Left lung (tissue), 4 donors: ENCODE measurements at regions not wholly inside any gene's neighbourhood (a gene's known extent, or its start where the extent isn't known, plus 50 kb on each side); places are given as distances from the start of the nearest gene placed in this dataset.

Source experiments
- ATAC-seq: fragments of 200-7000 bp; cut with Tn5 transposase; one replicate; pipeline ENCODE4 v1.9.1; 2020; ENCODE audit warnings: moderate library complexity
- DNase-seq, 4 donors: peaks; one replicate each; pipeline ENCODE4 v3.0.0-alpha.2; 2013 to 2020
- H3K27ac ChIP-seq, 2 donors: fragments of 200-600 bp; sonication (generic) in 1 of 2; one replicate each; pipeline versions ENCODE4 v1.5.0 to v1.8.0; 2020 to 2021
- H3K27me3 ChIP-seq, 2 donors: fragments of 200-600 bp; sonication (generic) in 1 of 2; one replicate each; pipeline versions ENCODE4 v1.5.0 to v1.8.0; 2020 to 2021
- H3K36me3 ChIP-seq, 2 donors: fragments of 200-600 bp; sonication (generic) in 1 of 2; one replicate each; pipeline versions ENCODE4 v1.5.0 to v1.8.0; 2020 to 2021
- H3K4me1 ChIP-seq, 2 donors: fragments of 200-600 bp; one replicate each; pipeline ENCODE4 v1.8.0; 2021
- H3K4me3 ChIP-seq, 2 donors: fragments of 200-600 bp; sonication (generic) in 1 of 2; one replicate each; pipeline versions ENCODE4 v1.5.0 to v1.8.0; 2020 to 2021; ENCODE audit warnings: mild to moderate bottlenecking in 1 of 2
- H3K9me3 ChIP-seq, 2 donors: fragments of 200-600 bp; sonication (generic) in 1 of 2; one replicate each; pipeline versions ENCODE4 v1.5.0 to v1.8.0; 2020 to 2021
- intact Hi-C, 2 donors: fragments of 100-400 bp; cut with DNase I; formaldehyde crosslinking; loops; one replicate each; pipeline versions ENCODE4 v1.11.2 to v1.14.2; 2022
- TF ChIP-seq, protein P1 (sequence below), 2 donors: fragments of 200-600 bp; sonication (generic) in 1 of 2; IDR thresholded peaks; one replicate each; pipeline versions ENCODE4 v1.5.0 to v1.8.0; 2021; ENCODE audit warnings: antibody characterized with exemption in 2 of 2
- donor health status: DM: no; HTN: yes; CAD: no.
- donor health status: DM: no; HTN: no; CAD: no.

- no peak overlapping the region for H3K4me3 ChIP-seq
- H3K27me3 ChIP-seq, result peaks cover 0 to 44% of the 10 kb centered on the region in 2 donors
- TF ChIP-seq, protein P1, sequence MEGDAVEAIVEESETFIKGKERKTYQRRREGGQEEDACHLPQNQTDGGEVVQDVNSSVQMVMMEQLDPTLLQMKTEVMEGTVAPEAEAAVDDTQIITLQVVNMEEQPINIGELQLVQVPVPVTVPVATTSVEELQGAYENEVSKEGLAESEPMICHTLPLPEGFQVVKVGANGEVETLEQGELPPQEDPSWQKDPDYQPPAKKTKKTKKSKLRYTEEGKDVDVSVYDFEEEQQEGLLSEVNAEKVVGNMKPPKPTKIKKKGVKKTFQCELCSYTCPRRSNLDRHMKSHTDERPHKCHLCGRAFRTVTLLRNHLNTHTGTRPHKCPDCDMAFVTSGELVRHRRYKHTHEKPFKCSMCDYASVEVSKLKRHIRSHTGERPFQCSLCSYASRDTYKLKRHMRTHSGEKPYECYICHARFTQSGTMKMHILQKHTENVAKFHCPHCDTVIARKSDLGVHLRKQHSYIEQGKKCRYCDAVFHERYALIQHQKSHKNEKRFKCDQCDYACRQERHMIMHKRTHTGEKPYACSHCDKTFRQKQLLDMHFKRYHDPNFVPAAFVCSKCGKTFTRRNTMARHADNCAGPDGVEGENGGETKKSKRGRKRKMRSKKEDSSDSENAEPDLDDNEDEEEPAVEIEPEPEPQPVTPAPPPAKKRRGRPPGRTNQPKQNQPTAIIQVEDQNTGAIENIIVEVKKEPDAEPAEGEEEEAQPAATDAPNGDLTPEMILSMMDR (IDR thresholded peaks at IDR 0.05), result no peak
- H3K36me3 ChIP-seq, result no peaks in the 10 kb centered on the region
- DNase-seq, result peak in 1 of 4 donors; percentile 39
- ATAC-seq, result no peak
- no peaks in the 10 kb centered on the region for H3K9me3 ChIP-seq
- H3K4me1 ChIP-seq, result no peaks in the 10 kb centered on the region
- H3K27ac ChIP-seq, result no peak overlapping the region
- intact Hi-C loops, result no loop called here
Observed at GRCh38 chr1:4016351-4017130, 116.5 kb upstream of the C1orf174 start.

DNA sequence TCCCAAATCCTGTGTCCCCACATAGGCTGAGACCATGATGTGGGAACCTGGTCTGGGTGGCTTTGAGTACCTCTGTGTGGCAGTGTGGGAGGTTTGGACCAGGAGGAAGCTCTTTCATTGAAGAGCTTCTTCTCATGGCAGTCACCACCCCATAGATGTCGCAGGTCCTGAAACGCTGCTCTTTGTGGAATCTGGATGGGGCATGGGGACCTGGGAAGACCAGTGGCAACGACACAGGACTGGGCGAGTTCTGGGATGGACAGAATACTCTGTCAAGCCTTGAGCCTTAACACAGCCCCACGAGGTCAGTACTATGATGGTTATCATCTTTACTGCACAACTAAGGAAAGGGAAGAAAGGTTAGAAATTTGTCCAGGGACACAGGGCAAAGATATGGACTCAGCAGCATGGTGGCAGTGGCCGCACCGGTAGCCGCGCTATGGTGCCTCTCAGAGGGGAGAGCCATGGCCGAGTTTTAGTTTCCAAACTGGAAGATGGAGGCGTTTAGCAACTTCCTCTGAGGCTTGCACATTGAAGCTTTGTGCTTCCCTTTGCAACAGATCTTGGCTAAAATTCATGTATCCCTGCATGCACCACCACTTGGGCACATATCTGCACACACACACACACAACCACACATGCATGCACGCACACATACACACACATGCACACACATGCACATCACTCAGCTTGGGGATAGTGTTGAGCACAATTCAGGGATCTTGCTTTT lies 117.7 kb upstream of the C1orf174 start:
- ATAC-seq (no peak), DNase-seq (no peak)
- no peak overlapping the region for H3K27ac ChIP-seq
- no peaks in the 10 kb centered on the region for H3K9me3 ChIP-seq
- no peaks in the 10 kb centered on the region for H3K36me3 ChIP-seq
- intact Hi-C loops, result no loop called here
- H3K27me3 ChIP-seq, result peaks cover 0 to 38% of the 10 kb centered on the region in 2 donors
- no peak overlapping the region for H3K4me3 ChIP-seq
- TF ChIP-seq, protein P1 (IDR thresholded peaks at IDR 0.05), result no peak
- no peaks in the 10 kb centered on the region for H3K4me1 ChIP-seq

- TF ChIP-seq, protein P1 (IDR thresholded peaks at IDR 0.05), result no peak
- H3K27ac ChIP-seq, result no peak overlapping the region
- ATAC-seq (no peak), DNase-seq (peak in 1 of 4 donors; percentile 53)
- no peaks in the 10 kb centered on the region for H3K36me3 ChIP-seq
- no peak overlapping the region for H3K4me3 ChIP-seq
- H3K27me3 ChIP-seq, result peaks cover 0 to 41% of the 10 kb centered on the region in 2 donors
- intact Hi-C loops, result no loop called here
- H3K4me1 ChIP-seq, result no peaks in the 10 kb centered on the region
- H3K9me3 ChIP-seq, result no peaks in the 10 kb centered on the region
Observed at GRCh38 chr1:4018466-4019146, 118.5 kb upstream of the C1orf174 start.

GRCh38 chr1:4019147-4019521 lies 119.1 kb upstream of the C1orf174 start:
- ATAC-seq (no peak), DNase-seq (peak in 1 of 4 donors; percentile 45)
- Histone ChIP-seq H3K36me3 (no peaks in the 10 kb centered on the region), H3K9me3 (no peaks in the 10 kb centered on the region), H3K27ac (no peak overlapping the region), H3K27me3 (peaks cover 0 to 46% of the 10 kb centered on the region in 2 donors), H3K4me3 (no peak overlapping the region), H3K4me1 (no peaks in the 10 kb centered on the region)
- TF ChIP-seq, protein P1 (IDR thresholded peaks at IDR 0.05), result no peak
- intact Hi-C loops, result no loop called here
